Amniotic epithelial cell (primary cell): ENCODE measurements at regions not wholly inside any gene's neighbourhood (a gene's known extent, or its start where the extent isn't known, plus 50 kb on each side); places are given as distances from the start of the nearest gene placed in this dataset.

ENCODE experiments used
- DNase-seq: peaks from one replicate; pipeline ENCODE4 v3.0.0-alpha.2; 2010; ENCODE audit warnings: low read depth

GRCh38 chr1:29835874-29836273 is 599.6 kb downstream of the PTPRU start:
- DNase-seq: no peak

- DNase-seq: no peak
Observed at GRCh38 chr1:29835406-29835805, 599.1 kb downstream of the PTPRU start.

GRCh38 chr1:29833581-29833980 is 597.3 kb downstream of the PTPRU start:
- DNase-seq: no peak

- no peak for DNase-seq
Observed at GRCh38 chr1:29832936-29833335, 596.6 kb downstream of the PTPRU start.

GRCh38 chr1:29832471-29832870 is 596.1 kb downstream of the PTPRU start:
- DNase-seq: no peak

- no peak for DNase-seq
Observed at GRCh38 chr1:29831500-29832117, 595.3 kb downstream of the PTPRU start.

GRCh38 chr1:29830916-29831315 is 594.6 kb downstream of the PTPRU start:
- DNase-seq: no peak

GRCh38 chr1:29830383-29830782 is 594.1 kb downstream of the PTPRU start:
- DNase-seq: no peak

- no peak for DNase-seq
Observed at GRCh38 chr1:29829448-29830344, 593.4 kb downstream of the PTPRU start.

GRCh38 chr1:29828526-29829447 is 592.5 kb downstream of the PTPRU start:
- DNase-seq: no peak

GRCh38 chr1:29827801-29828525 is 591.6 kb downstream of the PTPRU start:
- no peak for DNase-seq

- DNase-seq: no peak
Observed at GRCh38 chr1:29827237-29827750, 591.0 kb downstream of the PTPRU start.

- no peak for DNase-seq
Observed at GRCh38 chr1:29826646-29827045, 590.3 kb downstream of the PTPRU start.

GRCh38 chr1:29825941-29826415 is 589.7 kb downstream of the PTPRU start:
- no peak for DNase-seq

- DNase-seq: no peak
Observed at GRCh38 chr1:29825274-29825940, 589.1 kb downstream of the PTPRU start.

GRCh38 chr1:29824511-29825273 is 588.4 kb downstream of the PTPRU start:
- no peak for DNase-seq

GRCh38 chr1:29824025-29824424 is 587.7 kb downstream of the PTPRU start:
- no peak for DNase-seq

GRCh38 chr1:29823561-29823960 is 587.2 kb downstream of the PTPRU start:
- no peak for DNase-seq

GRCh38 chr1:29821605-29822004 is 585.3 kb downstream of the PTPRU start:
- no peak for DNase-seq

GRCh38 chr1:29820401-29820800 is 584.1 kb downstream of the PTPRU start:
- DNase-seq: no peak
